Activated naive CD4-positive, alpha-beta T cell treated with anti-CD3 and anti-CD28 coated beads, Interleukin-2, amount 50 U/mL, for 72 hours (primary cell): ENCODE measurements at regions not wholly inside any gene's neighbourhood (a gene's known extent, or its start where the extent isn't known, plus 50 kb on each side); places are given as distances from the start of the nearest gene placed in this dataset.

Source experiments
- ATAC-seq, 2 donors: fragments of 150-1000 bp; cut with Tn5 transposase; 2 replicates each; pipeline ENCODE4 v1.10.0; 2021; ENCODE audit warnings: mild to moderate bottlenecking in 2 of 2, moderate library complexity in 2 of 2
- DNase-seq, 2 donors: peaks; one replicate each; pipeline ENCODE4 v3.0.0; 2021 to 2022; ENCODE audit warnings: low spot score in 2 of 2
- H3K27ac Mint-ChIP-seq, 2 donors: one replicate each; pipeline ENCODE4 v1.8.0; 2022; ENCODE audit warnings: mild to moderate bottlenecking in 2 of 2, mixed read lengths in 2 of 2
- H3K36me3 Mint-ChIP-seq, 2 donors: one replicate each; pipeline ENCODE4 v1.8.0; 2022; ENCODE audit warnings: mixed read lengths in 2 of 2
- H3K9me3 Mint-ChIP-seq, 2 donors: one replicate each; pipeline ENCODE4 v1.8.0; 2022; ENCODE audit warnings: mixed read lengths in 2 of 2

- DNase-seq (no peak), ATAC-seq (no peak)
- Mint-ChIP-seq H3K36me3 (peaks cover 0 to 21% of the 10 kb centered on the region in 2 donors), H3K27ac (no peak overlapping the region), H3K9me3 (peaks cover 11 to 14% of the 10 kb centered on the region in 2 donors)
Measured at GRCh38 chr6:100944644-100945043, 63.5 kb upstream of the ASCC3 start.

- peaks cover 0 to 17% of the 10 kb centered on the region in 2 donors for H3K36me3 Mint-ChIP-seq
- peaks cover 8 to 14% of the 10 kb centered on the region in 2 donors for H3K9me3 Mint-ChIP-seq
- ATAC-seq (no peak), DNase-seq (no peak)
- H3K27ac Mint-ChIP-seq = no peak overlapping the region
Measured at GRCh38 chr6:100946021-100946540, 65.0 kb upstream of the ASCC3 start.

- DNase-seq = no peak
- no peak for ATAC-seq
- Mint-ChIP-seq H3K36me3 (peaks cover 0 to 16% of the 10 kb centered on the region in 2 donors), H3K9me3 (peaks cover 3 to 13% of the 10 kb centered on the region in 2 donors), H3K27ac (no peak overlapping the region)
Measured at GRCh38 chr6:100946711-100947110, 65.6 kb upstream of the ASCC3 start.

GRCh38 chr6:100948381-100949133 is 67.4 kb upstream of the ASCC3 start:
- DNase-seq = no peak
- no peak for ATAC-seq
- Mint-ChIP-seq H3K9me3 (peaks cover 3 to 9% of the 10 kb centered on the region in 2 donors), H3K27ac (no peak overlapping the region), H3K36me3 (peaks cover 0 to 16% of the 10 kb centered on the region in 2 donors)

GRCh38 chr6:100952006-100952405 is 70.9 kb upstream of the ASCC3 start:
- Mint-ChIP-seq H3K36me3 (peaks cover 0 to 13% of the 10 kb centered on the region in 2 donors), H3K9me3 (peaks cover 2 to 9% of the 10 kb centered on the region in 2 donors), H3K27ac (no peak overlapping the region)
- ATAC-seq = no peak
- DNase-seq = no peak

- ATAC-seq = no peak
- no peak for DNase-seq
- Mint-ChIP-seq H3K36me3 (peaks cover 0 to 4% of the 10 kb centered on the region in 2 donors), H3K27ac (no peak overlapping the region), H3K9me3 (no peaks in the 10 kb centered on the region)
Measured at GRCh38 chr6:100959280-100959679, 78.2 kb upstream of the ASCC3 start.

- no peak for DNase-seq
- Mint-ChIP-seq H3K9me3 (no peaks in the 10 kb centered on the region), H3K36me3 (no peaks in the 10 kb centered on the region), H3K27ac (no peak overlapping the region)
- ATAC-seq = no peak
Measured at GRCh38 chr6:100962466-100962865, 81.3 kb upstream of the ASCC3 start.

- Mint-ChIP-seq H3K9me3 (peaks cover 8 to 9% of the 10 kb centered on the region in 2 donors), H3K27ac (no peak overlapping the region), H3K36me3 (peaks cover 0 to 11% of the 10 kb centered on the region in 2 donors)
- ATAC-seq (no peak), DNase-seq (no peak)
Measured at GRCh38 chr6:100965067-100965466, 83.9 kb upstream of the ASCC3 start.

- Mint-ChIP-seq H3K36me3 (peaks cover 0 to 17% of the 10 kb centered on the region in 2 donors), H3K9me3 (peaks cover 15 to 16% of the 10 kb centered on the region in 2 donors), H3K27ac (no peak overlapping the region)
- ATAC-seq (no peak), DNase-seq (no peak)
Measured at GRCh38 chr6:100968949-100969348, 87.8 kb upstream of the ASCC3 start.

- DNase-seq (no peak), ATAC-seq (no peak)
- Mint-ChIP-seq H3K36me3 (no peaks in the 10 kb centered on the region), H3K9me3 (no peaks in the 10 kb centered on the region), H3K27ac (no peak overlapping the region)
Measured at GRCh38 chr6:100979267-100979666, 98.1 kb upstream of the ASCC3 start.

GRCh38 chr6:100980949-100981348 is 99.8 kb upstream of the ASCC3 start:
- Mint-ChIP-seq H3K9me3 (no peaks in the 10 kb centered on the region), H3K36me3 (no peaks in the 10 kb centered on the region), H3K27ac (no peak overlapping the region)
- ATAC-seq (no peak), DNase-seq (no peak)

- H3K36me3 Mint-ChIP-seq = peaks cover 2% of the 10 kb centered on the region in 2 donors
- H3K9me3 Mint-ChIP-seq = peaks cover 1 to 2% of the 10 kb centered on the region in 2 donors
- ATAC-seq (no peak), DNase-seq (no peak)
- no peak overlapping the region for H3K27ac Mint-ChIP-seq
Measured at GRCh38 chr6:100986921-100987320, 105.8 kb upstream of the ASCC3 start.

GRCh38 chr6:100987556-100987955 is 106.4 kb upstream of the ASCC3 start:
- peaks cover 5% of the 10 kb centered on the region in 2 donors for H3K36me3 Mint-ChIP-seq
- ATAC-seq (no peak), DNase-seq (no peak)
- H3K27ac Mint-ChIP-seq = no peak overlapping the region
- H3K9me3 Mint-ChIP-seq = peaks cover 3 to 4% of the 10 kb centered on the region in 2 donors

GRCh38 chr6:100988391-100988984 is 107.4 kb upstream of the ASCC3 start:
- peaks cover 3 to 4% of the 10 kb centered on the region in 2 donors for H3K9me3 Mint-ChIP-seq
- no peak for DNase-seq
- no peak for ATAC-seq
- no peak overlapping the region for H3K27ac Mint-ChIP-seq
- H3K36me3 Mint-ChIP-seq = peaks cover 5% of the 10 kb centered on the region in 2 donors

GRCh38 chr6:100990070-100990469 is 108.9 kb upstream of the ASCC3 start:
- no peak overlapping the region for H3K27ac Mint-ChIP-seq
- H3K9me3 Mint-ChIP-seq = peaks cover 3 to 4% of the 10 kb centered on the region in 2 donors
- H3K36me3 Mint-ChIP-seq = peaks cover 5% of the 10 kb centered on the region in 2 donors
- ATAC-seq (no peak), DNase-seq (no peak)

- no peak for DNase-seq
- H3K9me3 Mint-ChIP-seq = peaks cover 3 to 4% of the 10 kb centered on the region in 2 donors
- H3K36me3 Mint-ChIP-seq = peaks cover 5% of the 10 kb centered on the region in 2 donors
- H3K27ac Mint-ChIP-seq = no peak overlapping the region
- ATAC-seq = no peak
Measured at GRCh38 chr6:100996409-100996808, 115.3 kb upstream of the ASCC3 start.

GRCh38 chr6:100998111-100998510 is 117.0 kb upstream of the ASCC3 start:
- H3K9me3 Mint-ChIP-seq = no peaks in the 10 kb centered on the region
- DNase-seq (no peak), ATAC-seq (no peak)
- H3K36me3 Mint-ChIP-seq = no peaks in the 10 kb centered on the region
- no peak overlapping the region for H3K27ac Mint-ChIP-seq
